ENCODE measurements at regions not wholly inside any gene's neighbourhood (a gene's known extent, or its start where the extent isn't known, plus 50 kb on each side); places are given as distances from the start of the nearest gene placed in this dataset.

DNA sequence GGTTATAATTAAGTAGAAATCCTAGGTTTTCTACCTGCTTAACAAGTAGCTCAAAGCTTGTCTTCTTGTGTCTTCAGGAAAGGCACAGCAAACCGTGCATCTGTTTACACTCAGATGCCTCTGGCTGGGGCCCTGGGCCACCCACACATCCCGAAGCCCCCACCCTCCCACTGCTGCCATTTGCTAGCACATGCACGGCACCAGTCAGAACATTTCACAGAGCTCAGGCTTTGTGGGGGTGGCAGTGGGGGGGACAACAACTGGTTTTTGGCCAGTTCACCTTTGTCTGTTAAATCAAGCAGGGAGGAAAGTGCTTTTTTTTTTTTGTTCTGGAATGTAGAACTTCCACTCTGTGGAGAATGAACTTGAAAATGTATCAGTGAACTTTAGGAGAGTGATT lies 77.7 kb downstream of the LINC00237 start:
- Histone ChIP-seq H3K4me3 (IDR thresholded peaks at IDR 0.05; ENCODE audit: insufficient read depth, low read depth, low read length) (no peak overlapping the region), H3K4me1 (ENCODE audit: low read depth, poor library complexity, severe bottlenecking) (no peaks in the 10 kb centered on the region), H3K27ac (no peak overlapping the region), H4K20me1 (ENCODE audit: insufficient read depth) (no peaks in the 10 kb centered on the region), H3K9ac (no peak overlapping the region), H3K79me2 (ENCODE audit: insufficient read depth, low read depth) (no peaks in the 10 kb centered on the region), H3K27me3 (ENCODE audit: insufficient read depth, low read depth) (no peaks in the 10 kb centered on the region), H3K36me3 (ENCODE audit: insufficient read depth) (no peaks in the 10 kb centered on the region), H3K4me2 (no peak overlapping the region), H2AFZ (ENCODE audit: low read depth) (no peak overlapping the region)
- no peak for TF ChIP-seq CTCF (conservative IDR thresholded peaks at IDR 0.05; ENCODE audit: low read depth, low read length)

GRCh38 chr20:21027569-21027968 lies 78.6 kb downstream of the LINC00237 start:
- H3K4me2 ChIP-seq, result no peak overlapping the region
- no peaks in the 10 kb centered on the region for H3K27me3 ChIP-seq (ENCODE audit: insufficient read depth, low read depth)
- H2AFZ ChIP-seq (ENCODE audit: low read depth), result no peak overlapping the region

DNA sequence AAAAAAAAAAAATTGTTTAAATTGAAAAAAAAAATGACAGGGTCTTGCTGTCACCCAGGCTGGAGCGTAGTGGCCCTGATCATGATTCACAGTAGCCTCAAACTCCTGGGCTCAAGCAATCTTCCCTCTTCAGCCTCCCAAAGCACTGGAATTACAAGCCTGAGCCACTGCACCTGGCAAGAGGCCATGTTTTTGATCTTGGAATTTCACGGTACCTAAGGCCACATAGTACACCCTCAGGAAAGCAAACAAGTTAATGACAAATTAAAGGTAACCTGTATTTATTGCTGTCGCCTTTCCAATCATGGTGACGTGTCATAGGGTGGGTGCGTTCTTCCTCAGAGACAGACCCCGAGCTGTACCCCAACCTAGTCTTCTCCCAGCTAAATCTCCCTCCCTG lies 79.2 kb downstream of the LINC00237 start:
- H3K9ac ChIP-seq, result no peak overlapping the region
- H3K36me3 ChIP-seq (ENCODE audit: insufficient read depth), result no peaks in the 10 kb centered on the region
- no peak overlapping the region for H3K27ac ChIP-seq
- no peak overlapping the region for H3K4me2 ChIP-seq
- no peaks in the 10 kb centered on the region for H3K27me3 ChIP-seq (ENCODE audit: insufficient read depth, low read depth)
- H3K4me3 ChIP-seq (IDR thresholded peaks at IDR 0.05; ENCODE audit: insufficient read depth, low read depth, low read length), result no peak overlapping the region
- no peaks in the 10 kb centered on the region for H3K79me2 ChIP-seq (ENCODE audit: insufficient read depth, low read depth)
- H4K20me1 ChIP-seq (ENCODE audit: insufficient read depth), result no peaks in the 10 kb centered on the region
- no peak for TF ChIP-seq CTCF (conservative IDR thresholded peaks at IDR 0.05; ENCODE audit: low read depth, low read length)
- no peak overlapping the region for H2AFZ ChIP-seq (ENCODE audit: low read depth)
- no peaks in the 10 kb centered on the region for H3K4me1 ChIP-seq (ENCODE audit: low read depth, poor library complexity, severe bottlenecking)

More at GRCh38 chr20:21027569-21027968, 78.6 kb downstream of the LINC00237 start:
- Histone ChIP-seq H3K79me2 (ENCODE audit: insufficient read depth, low read depth) (no peaks in the 10 kb centered on the region), H4K20me1 (ENCODE audit: insufficient read depth) (no peaks in the 10 kb centered on the region), H3K9ac (no peak overlapping the region), H3K27ac (no peak overlapping the region), H3K4me3 (IDR thresholded peaks at IDR 0.05; ENCODE audit: insufficient read depth, low read depth, low read length) (no peak overlapping the region), H3K36me3 (ENCODE audit: insufficient read depth) (no peaks in the 10 kb centered on the region), H3K4me1 (ENCODE audit: low read depth, poor library complexity, severe bottlenecking) (no peaks in the 10 kb centered on the region)
- TF ChIP-seq CTCF (conservative IDR thresholded peaks at IDR 0.05; ENCODE audit: low read depth, low read length), result no peak

GRCh38 chr20:21024420-21024819 lies 81.7 kb downstream of the LINC00237 start:
- H2AFZ ChIP-seq (ENCODE audit: low read depth), result no peak overlapping the region
- no peaks in the 10 kb centered on the region for H3K79me2 ChIP-seq (ENCODE audit: insufficient read depth, low read depth)
- no peak overlapping the region for H3K4me3 ChIP-seq (IDR thresholded peaks at IDR 0.05; ENCODE audit: insufficient read depth, low read depth, low read length)
- H4K20me1 ChIP-seq (ENCODE audit: insufficient read depth), result no peaks in the 10 kb centered on the region
- H3K4me1 ChIP-seq (ENCODE audit: low read depth, poor library complexity, severe bottlenecking), result no peaks in the 10 kb centered on the region
- no peak overlapping the region for H3K4me2 ChIP-seq
- H3K27ac ChIP-seq, result no peak overlapping the region
- H3K9ac ChIP-seq, result no peak overlapping the region
- no peak for TF ChIP-seq CTCF (conservative IDR thresholded peaks at IDR 0.05; ENCODE audit: low read depth, low read length)
- H3K27me3 ChIP-seq (ENCODE audit: insufficient read depth, low read depth), result no peaks in the 10 kb centered on the region
- no peaks in the 10 kb centered on the region for H3K36me3 ChIP-seq (ENCODE audit: insufficient read depth)
